ENCODE measurements at regions not wholly inside any gene's neighbourhood (a gene's known extent, or its start where the extent isn't known, plus 50 kb on each side); places are given as distances from the start of the nearest gene placed in this dataset.

DNA sequence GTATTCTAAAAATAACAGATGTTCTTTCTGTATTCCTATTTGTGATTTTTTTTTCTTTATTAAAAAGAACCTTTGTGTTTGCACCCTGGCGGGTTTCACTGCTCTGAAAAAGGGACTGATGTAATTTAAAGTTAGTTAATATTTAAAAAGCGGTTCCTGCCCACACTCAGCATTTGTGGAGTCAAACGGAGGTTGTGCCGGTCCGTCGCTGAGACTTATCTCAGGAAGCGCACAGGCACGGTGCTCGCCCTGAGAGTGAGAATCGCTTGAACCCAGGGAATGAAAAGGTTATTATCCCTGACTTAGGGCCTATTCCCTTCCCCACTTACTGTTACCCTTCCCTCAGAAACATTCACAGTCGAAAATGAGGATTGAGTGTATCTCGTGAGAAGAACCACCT, 366.7 kb downstream of the THBS2 start:
- DNase-seq (ENCODE audit: low read depth in 2 of 2, low spot score in 1 of 2), result no peak

DNA sequence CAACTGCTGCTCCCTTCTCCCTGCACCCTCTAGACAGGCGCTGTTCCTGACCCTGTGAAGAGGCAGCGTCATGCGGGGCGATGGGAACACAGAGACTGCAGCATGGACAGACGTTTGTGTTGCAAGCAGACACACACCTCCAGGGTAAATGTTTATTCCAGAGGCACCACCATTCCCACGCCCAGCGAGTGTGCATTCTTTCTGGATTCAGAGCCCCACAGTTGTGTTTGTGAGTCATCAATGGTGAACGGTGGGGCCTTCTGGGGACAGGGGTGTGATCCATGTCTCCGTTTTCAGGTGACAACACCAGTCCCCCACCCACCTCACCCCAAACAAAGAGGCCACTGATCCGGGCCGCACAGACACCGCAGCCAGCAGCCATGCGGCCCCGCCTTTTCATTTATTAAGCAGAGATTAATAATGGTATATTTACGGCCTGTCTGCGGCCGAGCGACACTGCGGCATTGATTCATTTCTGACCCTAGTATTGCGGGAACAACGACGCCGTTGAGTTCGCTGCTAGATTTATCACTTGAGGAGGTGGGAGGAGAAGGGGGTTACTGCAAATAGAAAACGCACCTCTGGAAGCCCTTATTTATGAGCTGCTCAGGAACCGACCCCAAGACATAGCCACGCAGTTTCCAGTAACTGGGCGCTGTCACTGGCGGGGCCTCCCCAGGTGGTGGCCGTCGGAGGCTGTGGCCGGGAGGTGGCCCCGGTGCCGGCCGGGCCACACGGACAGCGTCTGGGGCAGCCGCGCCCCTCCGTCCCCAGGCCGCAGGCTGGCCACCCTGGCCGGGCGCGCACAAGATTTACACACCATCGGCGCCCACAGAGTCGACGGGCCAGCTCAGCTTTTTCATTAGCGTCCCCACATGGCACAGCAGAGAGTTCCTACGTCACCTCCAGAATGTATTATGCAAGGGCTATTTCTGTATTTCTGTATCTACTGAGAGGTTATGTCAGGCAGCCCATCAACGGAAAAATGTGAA, 367.6 kb downstream of the THBS2 start:
- DNase-seq (ENCODE audit: low read depth in 2 of 2, low spot score in 1 of 2), result no peak

DNA sequence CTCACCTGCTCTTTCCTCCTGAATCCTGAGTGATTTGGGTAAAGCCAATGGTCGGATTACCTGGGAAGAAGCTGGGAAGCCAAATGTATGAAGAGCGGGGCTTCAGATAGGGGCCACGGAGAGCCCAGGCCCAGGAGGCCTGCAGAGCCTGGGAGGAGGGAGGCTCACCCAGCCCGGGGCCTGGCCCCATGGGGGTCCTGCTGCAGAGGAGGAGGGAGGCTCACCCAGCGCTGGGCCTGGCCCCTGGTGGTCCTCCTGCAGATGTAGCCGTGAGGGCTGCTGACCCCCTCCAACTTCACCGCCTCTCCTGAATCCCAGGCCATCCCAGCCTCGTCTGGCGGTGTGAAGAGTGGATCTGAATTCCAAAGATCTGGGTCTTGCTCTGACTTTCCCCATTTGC, 368.4 kb downstream of the THBS2 start:
- DNase-seq (ENCODE audit: low read depth in 2 of 2, low spot score in 1 of 2), result no peak

DNA sequence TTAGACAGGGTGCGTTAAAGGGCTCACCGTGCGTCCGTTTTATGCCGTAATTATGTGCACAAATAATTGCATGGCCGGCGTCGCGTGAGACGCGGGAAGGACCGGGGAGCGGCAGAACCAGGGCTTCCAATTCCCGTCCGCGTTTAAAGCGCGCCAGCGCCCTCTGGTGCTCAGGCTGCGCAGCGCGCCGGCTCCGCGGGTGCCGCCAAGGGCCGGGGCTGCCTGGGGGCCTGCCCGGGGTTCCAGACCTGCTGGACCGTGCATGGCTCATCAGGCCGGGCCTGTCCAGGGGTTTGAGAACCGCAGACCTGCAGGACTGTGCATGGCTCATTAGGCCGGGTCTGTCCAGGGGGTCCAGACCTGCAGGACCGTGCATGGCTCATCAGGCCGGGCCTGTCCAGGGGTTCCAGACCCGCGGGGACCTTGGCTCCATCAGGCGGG, 369.0 kb downstream of the THBS2 start:
- peak; percentile 59 to 63 for DNase-seq (ENCODE audit: low read depth in 2 of 2, low spot score in 1 of 2)

DNA sequence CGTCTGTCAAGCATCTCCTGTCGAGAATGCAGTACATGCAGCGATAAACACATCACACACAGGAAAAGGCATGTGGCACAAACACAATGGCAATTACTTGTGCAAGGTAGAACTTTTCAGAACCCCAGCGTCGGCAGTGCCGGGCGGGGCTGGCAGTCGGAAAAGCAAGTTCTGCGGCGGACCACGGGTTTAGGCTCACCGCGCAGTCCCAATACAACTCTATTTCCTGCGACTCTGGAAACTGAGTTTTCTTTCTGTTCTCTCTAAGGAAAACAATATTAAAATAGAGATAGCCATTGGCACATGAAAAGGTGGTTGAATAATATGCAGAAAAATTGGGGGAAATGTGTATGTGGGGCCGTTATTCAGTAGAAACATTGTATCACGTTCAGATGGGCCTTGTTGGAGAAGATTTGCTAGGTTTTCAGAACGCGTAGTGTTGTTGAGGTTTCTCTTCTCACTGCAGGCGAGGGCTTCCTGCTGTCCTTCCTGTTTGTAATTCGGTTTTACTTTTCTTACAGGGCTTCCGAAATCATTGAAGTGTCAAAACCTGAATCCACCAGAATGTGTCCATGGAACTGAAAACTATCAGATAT, 369.5 kb downstream of the THBS2 start:
- no peak for DNase-seq (ENCODE audit: low read depth in 2 of 2, low spot score in 1 of 2)

DNA sequence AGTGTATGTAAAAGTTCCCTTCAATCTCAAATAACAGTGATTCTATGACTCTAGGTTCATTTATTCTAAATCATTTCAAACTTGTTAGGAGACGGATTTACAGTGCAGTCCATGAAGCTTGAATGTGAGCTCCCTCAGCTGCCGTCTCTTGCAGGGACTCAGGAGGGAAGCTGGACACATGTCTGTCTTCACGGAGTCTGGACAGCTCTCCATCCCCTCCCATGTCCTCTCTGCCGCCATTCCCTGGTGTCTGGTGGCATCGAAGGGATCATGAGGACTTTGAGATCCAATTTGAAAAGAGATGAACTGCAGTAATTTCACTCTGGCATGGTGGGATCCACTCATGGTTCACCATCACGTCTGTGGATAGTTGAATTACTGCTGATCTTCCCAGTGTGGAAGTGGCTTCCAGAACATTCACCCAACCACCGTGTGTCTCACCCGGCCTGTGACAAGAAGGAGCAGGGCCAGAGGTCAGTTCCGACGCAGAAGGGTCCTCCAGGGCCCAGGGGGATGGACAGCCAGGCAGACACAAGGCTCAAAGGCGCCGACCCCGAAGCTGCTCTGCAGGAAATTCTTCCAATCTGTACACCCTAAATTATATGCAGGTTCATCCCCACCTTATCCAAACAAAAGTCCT, 370.1 kb downstream of the THBS2 start:
- no peak for DNase-seq (ENCODE audit: low read depth in 2 of 2, low spot score in 1 of 2)

DNA sequence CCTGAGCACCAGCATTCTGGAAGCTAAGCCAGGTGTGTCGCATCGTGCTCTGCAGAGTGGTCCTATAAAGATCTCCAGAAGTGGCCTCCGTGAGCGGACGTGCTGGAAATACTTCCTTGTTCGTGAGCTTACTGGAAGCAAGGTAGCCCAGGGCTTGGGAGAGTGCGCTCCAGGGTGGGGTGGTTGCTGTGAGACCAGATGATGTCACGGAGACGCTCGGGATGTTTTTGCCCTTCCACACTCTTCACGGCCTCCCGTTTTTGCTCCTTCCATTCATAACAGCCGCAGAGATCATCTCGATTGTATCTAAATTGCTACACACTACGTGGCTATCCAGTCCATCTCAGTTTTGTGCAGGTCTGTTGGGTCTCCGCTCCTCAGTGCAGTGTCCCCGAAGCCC, 373.4 kb downstream of the THBS2 start:
- DNase-seq (ENCODE audit: low read depth in 2 of 2, low spot score in 1 of 2), result no peak

DNA sequence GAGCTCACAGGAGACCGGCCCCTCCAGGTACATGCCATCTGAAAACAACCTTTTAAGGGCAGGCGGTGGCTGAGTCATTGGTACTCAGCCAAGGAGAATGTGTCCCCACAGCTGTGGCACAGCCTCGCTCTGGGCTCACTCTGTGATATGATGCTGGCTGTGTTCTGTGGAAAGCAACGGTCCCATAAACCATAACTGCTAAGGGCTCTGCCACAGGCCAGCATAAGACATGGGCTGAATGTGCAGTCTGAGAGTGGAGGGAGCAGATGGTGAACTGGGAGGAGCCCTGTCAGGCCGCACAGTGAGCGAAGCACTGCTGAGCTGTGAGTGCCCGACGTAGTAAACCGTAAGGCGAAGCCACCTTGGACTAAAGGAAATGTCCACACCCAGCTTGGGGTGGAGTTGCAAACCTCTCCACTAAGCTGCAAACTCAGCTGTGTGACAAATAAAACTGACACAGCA, 375.8 kb downstream of the THBS2 start:
- DNase-seq (ENCODE audit: low read depth in 2 of 2, low spot score in 1 of 2), result no peak

DNA sequence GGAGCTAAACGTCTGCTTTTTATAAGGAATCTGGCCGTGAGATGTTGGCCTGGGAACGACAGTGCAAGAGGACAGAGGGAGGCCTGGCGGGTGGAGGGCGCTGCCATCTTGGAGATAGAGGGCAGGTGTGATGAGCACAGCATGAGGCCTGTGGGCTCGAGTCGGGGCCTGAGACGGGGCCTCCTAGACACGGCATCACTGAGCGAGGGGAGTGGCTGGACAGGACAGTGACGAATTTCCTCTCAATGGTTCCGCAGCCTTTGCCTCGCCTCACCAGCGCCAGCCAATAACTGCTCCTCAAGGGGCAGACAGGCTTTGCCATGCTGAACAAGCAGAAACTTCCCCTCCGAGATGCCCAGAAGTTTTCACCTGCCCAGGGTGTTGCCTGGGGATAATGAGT, 376.7 kb downstream of the THBS2 start:
- DNase-seq (ENCODE audit: low read depth in 2 of 2, low spot score in 1 of 2), result no peak

DNA sequence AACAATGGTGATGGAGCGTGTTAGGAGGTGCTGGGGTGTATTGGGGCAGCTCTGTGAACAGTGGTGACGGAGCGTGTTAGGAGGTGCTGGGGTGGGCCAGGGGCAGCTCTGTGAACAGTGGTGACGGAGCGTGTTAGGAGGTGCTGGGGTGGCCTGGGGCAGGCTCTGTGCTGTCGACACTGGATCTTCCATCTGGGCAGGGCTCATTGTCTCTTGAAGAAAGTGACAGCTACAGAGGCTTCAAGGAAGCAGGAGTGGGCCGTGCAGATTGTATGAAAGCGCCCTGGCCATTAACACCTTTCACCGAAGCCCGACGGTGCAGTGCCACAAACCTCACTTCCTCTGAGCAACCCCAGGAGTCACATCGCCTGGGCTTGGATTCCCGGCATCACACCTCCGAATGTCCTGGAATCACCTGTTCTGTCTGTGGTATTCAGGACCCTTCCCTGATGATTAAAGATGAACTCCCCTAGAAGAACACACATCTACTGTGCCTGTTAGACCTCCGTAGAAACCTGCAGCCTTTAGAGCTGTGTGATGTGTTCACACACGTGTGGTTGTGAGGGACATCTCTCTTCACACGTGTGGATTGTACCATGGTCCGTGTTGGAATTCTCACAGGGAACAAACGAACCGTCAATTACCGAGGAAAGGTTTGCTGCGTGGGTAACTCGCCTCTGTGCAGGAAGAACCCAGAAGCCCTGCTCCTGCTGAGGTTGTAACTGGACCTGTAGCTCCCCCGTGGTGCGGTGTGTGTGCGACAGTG, 377.7 kb downstream of the THBS2 start:
- no peak for DNase-seq (ENCODE audit: low read depth in 2 of 2, low spot score in 1 of 2)

DNA sequence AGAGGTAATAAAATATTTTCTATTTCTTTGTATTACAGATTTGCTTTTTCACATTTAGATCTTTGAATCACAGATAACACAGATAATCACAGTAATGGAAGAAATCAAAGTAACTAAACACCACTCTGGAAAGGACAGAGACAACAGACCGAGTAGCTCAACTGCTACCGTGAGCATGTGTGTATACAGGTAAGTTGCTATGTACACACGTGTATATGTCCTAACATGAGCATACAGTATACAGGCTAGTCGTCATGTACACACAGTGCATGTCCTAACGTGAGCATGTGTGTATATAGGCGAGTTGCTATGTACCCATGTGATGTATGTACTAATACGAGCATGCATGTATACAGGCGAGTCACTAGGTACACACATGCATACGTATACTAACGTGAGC, 379.0 kb downstream of the THBS2 start:
- no peak for DNase-seq (ENCODE audit: low read depth in 2 of 2, low spot score in 1 of 2)

DNA sequence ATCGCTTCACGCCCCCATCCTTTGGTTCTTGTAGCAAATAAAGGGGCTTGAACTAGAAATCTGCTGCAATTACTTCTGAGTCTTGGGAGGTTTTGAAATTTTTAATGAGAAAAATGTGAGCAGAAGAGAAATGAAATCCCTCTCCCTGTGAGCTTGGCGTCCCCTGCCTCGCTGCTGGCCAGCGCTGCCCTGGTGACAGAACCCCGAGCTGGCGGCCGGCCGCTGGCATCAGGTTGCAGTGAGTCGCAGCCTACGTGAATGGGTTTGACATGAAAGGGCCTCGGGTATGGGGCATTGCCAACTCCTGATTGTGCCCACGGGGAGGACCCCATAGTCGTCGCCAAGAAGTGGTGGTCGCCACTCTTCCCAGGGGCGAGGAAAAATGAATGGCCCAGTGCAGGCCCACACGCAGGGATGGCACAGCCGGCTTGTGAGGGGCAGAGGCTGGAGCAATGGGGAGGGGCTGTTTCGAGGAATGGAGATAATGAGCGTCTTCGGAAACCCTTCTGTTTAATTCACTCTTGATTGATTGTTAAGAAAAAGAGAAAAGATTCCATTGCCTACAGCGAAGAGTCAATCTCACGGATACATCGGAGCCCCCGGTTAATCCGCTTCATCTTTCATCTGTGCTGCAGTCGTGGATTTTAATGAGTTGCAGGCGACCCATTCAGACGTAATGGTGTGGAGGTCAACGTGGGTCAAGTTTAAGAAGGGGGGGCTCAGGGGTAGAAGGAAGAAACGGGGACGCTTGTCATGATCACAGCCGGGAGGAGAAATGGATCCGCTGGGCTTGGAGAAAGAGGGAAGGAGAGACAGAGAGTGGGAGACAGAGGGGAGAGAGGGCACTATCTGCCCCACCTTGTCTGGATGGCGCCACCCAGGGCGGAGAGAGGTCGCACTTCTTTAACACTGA, 380.1 kb downstream of the THBS2 start:
- no peak for DNase-seq (ENCODE audit: low read depth in 2 of 2, low spot score in 1 of 2)

DNA sequence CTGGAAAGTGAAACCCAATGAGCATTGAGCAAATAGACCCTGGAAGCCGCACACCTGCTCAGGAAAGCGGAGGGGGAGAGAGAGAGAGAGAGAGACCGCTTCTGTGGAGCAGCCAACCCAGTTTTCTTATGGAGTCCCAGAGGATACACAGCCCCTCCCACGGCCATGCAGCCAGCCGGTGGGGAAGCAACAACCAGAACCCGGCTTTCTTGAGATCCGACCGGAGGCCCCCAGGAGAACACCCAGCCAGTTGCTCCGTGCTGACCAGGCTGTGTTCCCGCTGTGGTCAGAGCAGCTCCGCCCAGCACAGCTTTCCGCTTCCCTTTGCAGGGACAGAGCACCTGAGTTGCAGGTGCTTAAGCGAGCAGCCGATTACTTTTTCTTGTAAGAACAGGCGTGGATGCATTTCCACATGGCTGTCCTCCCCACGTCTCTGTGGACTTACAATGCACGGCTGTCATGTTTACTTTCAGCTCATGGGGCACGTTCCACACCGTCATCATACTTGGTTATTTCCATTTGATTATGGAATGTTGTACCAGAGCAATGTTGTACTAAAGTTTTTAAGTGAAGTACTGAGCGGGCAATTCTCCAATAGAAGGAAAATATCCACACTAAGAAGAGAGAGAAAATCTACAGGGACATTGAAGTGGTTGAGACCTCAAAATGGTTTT, 381.9 kb downstream of the THBS2 start:
- no peak for DNase-seq (ENCODE audit: low read depth in 2 of 2, low spot score in 1 of 2)

DNA sequence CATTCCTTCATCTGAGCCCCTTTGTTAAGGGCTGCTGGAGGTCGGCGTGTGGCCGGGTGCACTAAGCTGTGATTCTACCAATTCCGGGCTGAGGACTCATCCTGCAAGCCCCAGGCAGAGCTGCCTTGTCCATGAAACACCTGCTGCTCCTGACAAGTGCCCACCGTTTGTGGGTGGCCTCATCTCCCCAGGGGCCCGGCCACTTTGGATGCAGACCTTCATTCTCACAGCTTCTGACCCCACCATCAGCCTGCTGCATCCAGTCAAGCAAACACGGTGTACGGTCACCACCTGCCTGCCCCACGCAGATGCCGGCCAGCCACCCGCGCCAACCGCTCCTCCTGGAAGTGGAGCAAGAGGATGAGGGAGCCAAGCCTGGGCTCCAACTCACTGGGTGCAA, 382.7 kb downstream of the THBS2 start:
- DNase-seq (ENCODE audit: low read depth in 2 of 2, low spot score in 1 of 2), result no peak

DNA sequence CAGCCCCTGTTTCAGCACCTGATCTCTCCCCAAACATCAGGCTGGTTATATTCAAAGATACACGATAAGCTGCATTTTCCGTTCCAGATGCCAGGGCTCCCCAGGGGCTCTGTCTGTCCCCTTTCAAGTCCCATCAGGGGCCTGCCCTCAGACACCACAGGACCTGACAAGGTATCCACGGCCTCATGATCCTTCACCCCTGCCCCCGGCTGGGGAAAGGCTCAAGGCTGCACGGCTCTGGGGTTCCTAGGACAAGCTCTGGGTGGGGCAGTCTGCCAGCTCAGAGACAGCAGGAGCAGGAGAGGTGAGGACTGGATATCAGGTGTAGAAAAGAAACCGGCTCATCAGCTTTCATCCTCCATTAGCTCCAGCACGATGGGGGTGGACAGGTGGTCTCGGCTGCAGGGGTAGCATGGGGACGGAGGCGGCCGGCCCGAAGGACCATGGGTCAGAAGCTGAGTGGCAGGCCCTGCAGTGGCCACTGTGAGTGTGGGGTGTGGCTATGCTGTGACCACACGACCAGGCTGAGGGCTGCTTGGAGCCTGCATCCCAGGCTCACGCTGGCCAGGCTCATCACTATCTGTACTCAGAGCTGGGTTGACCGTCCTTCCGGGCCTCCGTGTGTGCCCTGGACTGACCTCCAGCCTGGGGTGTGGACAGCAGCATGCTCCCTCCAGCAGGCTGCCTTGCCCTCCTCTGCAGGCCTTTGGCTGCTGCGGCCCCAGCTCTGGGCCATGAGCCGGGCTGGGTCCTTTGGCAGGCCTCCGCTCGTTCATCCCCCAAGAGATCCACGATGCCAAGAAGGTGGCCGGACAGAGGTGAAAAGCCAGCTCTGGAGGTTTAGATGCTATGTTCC, 386.2 kb downstream of the THBS2 start:
- no peak for DNase-seq (ENCODE audit: low read depth in 2 of 2, low spot score in 1 of 2)

DNA sequence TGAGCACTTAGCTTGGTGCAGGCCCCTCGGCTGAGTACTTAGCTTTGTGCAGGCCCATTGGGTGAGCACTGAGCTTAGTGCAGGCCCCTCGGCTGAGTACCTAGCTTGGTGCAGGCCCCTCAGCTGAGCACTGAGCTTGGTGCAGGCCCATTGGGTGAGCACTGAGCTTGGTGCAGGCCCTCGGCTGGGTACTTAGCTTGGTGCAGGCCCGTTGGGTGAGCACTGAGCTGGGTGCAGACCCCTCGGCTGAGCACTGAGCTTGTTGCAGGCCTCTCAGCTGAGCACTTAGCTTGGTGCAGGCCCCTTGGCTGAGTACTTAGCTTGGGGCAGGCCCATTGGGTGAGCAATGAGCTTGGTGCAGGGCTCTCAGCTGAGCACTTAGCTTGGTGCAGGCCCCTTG, 387.1 kb downstream of the THBS2 start:
- DNase-seq (ENCODE audit: low read depth in 2 of 2, low spot score in 1 of 2), result no peak

DNA sequence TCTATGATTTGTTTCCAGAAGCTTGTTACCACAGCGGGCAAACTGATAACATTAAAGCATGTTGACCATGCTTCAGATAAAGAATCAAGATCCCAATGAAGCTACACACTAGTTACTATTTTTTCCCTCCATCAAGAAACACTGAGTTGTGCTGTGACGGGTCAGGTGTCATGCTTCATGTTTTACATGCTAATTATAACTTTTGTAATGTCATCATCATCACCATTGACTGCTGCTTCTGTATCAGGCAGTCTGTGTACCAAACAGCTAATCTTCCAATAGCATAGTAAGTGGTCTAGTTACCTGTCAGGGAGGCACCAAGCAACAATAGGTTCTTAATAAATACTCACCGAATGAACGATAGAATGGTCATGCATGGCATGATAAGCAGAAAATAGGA, 388.1 kb downstream of the THBS2 start:
- no peak for DNase-seq (ENCODE audit: low read depth in 2 of 2, low spot score in 1 of 2)

DNA sequence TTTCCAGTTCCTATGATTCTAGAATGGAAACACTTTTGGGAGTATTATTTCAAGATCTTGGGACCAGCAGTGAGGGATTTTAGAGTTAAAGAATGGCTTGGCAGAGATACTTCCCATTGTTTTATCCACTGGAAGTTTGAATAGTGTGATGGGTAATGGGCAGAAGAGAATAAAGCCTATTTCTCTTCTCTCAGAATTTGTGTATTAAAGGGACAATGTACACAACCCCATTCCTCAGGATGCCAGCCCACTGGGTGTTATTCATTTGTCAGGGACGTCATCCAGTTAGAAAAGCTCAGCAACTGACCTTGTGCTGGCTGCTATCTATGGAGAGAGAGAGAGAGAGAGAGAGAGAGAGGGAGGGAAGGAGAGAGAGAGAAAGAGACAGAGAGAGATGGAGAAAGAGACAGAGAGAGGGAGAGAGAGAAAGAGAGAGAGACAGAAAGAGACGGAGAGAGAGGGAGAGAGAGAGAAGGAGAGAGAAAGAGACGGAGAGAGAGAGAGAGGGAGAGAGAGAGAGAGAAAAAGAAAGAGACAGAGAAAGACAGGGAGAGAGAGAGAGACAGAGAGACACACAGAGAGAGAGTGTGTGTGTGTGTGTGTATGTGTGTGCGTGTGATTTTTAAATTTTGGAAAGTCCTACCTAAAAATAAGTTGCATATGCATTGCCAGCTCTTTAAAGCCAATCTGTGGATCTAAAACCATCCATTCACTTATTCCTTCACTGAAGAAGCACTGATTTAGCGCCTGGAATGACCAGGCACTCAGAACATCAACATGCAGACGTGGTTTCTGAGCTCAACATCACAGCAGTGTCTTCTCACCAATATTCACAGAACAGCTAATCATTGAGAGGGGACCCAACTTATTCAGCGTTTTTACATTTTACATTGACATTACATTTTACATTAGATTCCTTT, 388.8 kb downstream of the THBS2 start:
- DNase-seq (ENCODE audit: low read depth in 2 of 2, low spot score in 1 of 2), result no peak

All from stimulated activated CD8-positive, alpha-beta memory T cell treated with anti-CD3 and anti-CD28 coated beads, Interleukin-4, amount 100 ng/mL, for 1 hour (primary cell).